NCI-H345 treated with DMSO at 0.1 percent for 48 hours (cell line): ENCODE measurements at regions not wholly inside any gene's neighbourhood (a gene's known extent, or its start where the extent isn't known, plus 50 kb on each side); places are given as distances from the start of the nearest gene placed in this dataset.

Experiments used
- DNase-seq: peaks from one replicate; lab custom pipeline; 2025; ENCODE audit not compliant: unreplicated experiment; lab: John Stamatoyannopoulos, UW

- no peak for DNase-seq
Observed at GRCh38 chr12:98372340-98373024, 142.9 kb upstream of the TMPO start.

- DNase-seq = peak; percentile 63
Observed at GRCh38 chr12:98373025-98373554, 142.3 kb upstream of the TMPO start.

GRCh38 chr12:98374007-98374406, 141.4 kb upstream of the TMPO start:
- no peak for DNase-seq

- DNase-seq = no peak
Observed at GRCh38 chr12:98379106-98379505, 136.3 kb upstream of the TMPO start.

GRCh38 chr12:98385641-98386040, 129.7 kb upstream of the TMPO start:
- no peak for DNase-seq

GRCh38 chr12:98387444-98387843, 127.9 kb upstream of the TMPO start:
- DNase-seq = no peak

GRCh38 chr12:98388126-98388525, 127.3 kb upstream of the TMPO start:
- no peak for DNase-seq

- DNase-seq = no peak
Observed at GRCh38 chr12:98389593-98389992, 125.8 kb upstream of the TMPO start.

GRCh38 chr12:98397323-98398105, 117.9 kb upstream of the TMPO start:
- DNase-seq = peak; percentile 79

GRCh38 chr12:98399532-98399931, 115.9 kb upstream of the TMPO start:
- peak; percentile 34 for DNase-seq

GRCh38 chr12:98401427-98401826, 114.0 kb upstream of the TMPO start:
- no peak for DNase-seq

GRCh38 chr12:98402091-98402490, 113.3 kb upstream of the TMPO start:
- DNase-seq = no peak

- no peak for DNase-seq
Observed at GRCh38 chr12:98402671-98403070, 112.7 kb upstream of the TMPO start.

GRCh38 chr12:98403385-98403784, 112.0 kb upstream of the TMPO start:
- no peak for DNase-seq

- no peak for DNase-seq
Observed at GRCh38 chr12:98403936-98404335, 111.5 kb upstream of the TMPO start.

- DNase-seq = no peak
Observed at GRCh38 chr12:98405805-98406366, 109.5 kb upstream of the TMPO start.

GRCh38 chr12:98406378-98406777, 109.0 kb upstream of the TMPO start:
- no peak for DNase-seq

GRCh38 chr12:98408681-98409080, 106.7 kb upstream of the TMPO start:
- no peak for DNase-seq

GRCh38 chr12:98409548-98409947, 105.8 kb upstream of the TMPO start:
- no peak for DNase-seq

- no peak for DNase-seq
Observed at GRCh38 chr12:98410356-98410755, 105.0 kb upstream of the TMPO start.

GRCh38 chr12:98416845-98417244, 98.5 kb upstream of the TMPO start:
- DNase-seq = no peak

GRCh38 chr12:98417266-98417665, 98.1 kb upstream of the TMPO start:
- DNase-seq = no peak
